Activated T-helper 2 cell treated with anti-CD3 and anti-CD28 coated beads, Interferon-gamma antibody, Interleukin-2, Interleukin-4, amounts not matched to agents 10 μg/mL and 5 μg/mL and 100 μg/mL, durations not matched to agents 14 hours and 24 hours and 36 hours (primary cell): ENCODE measurements at regions not wholly inside any gene's neighbourhood (a gene's known extent, or its start where the extent isn't known, plus 50 kb on each side); places are given as distances from the start of the nearest gene placed in this dataset.
"Not testable (repeated sequence)": the region's sequence is repeated elsewhere in the genome, so short reads cannot be mapped to it uniquely, and the experiment has no call there.

Source experiments
- DNase-seq: peaks from one replicate; pipeline ENCODE4 v3.0.0; 2021; ENCODE audit warnings: low spot score
- H3K27ac Mint-ChIP-seq: one replicate; pipeline ENCODE4 v1.8.0; 2021; ENCODE audit warnings: mixed read lengths
- H3K27me3 Mint-ChIP-seq: one replicate; pipeline ENCODE4 v1.8.0; 2021; ENCODE audit warnings: low read depth, mixed read lengths
- H3K36me3 Mint-ChIP-seq: one replicate; pipeline ENCODE4 v1.8.0; 2021; ENCODE audit warnings: low read depth, mixed read lengths
- H3K4me1 Mint-ChIP-seq: one replicate; pipeline ENCODE4 v1.8.0; 2021; ENCODE audit warnings: low read depth, mixed read lengths
- H3K4me3 Mint-ChIP-seq: one replicate; pipeline ENCODE4 v1.8.0; 2021; ENCODE audit warnings: low read depth, mild to moderate bottlenecking, moderate library complexity, mixed read lengths
- H3K9me3 Mint-ChIP-seq: one replicate; pipeline ENCODE4 v1.8.0; 2021; ENCODE audit warnings: mixed read lengths
- intact Hi-C: fragments of 100-400 bp; cut with micrococcal nuclease; formaldehyde crosslinking; loops from one replicate; pipeline ENCODE4 v1.15.1; 2023

DNA sequence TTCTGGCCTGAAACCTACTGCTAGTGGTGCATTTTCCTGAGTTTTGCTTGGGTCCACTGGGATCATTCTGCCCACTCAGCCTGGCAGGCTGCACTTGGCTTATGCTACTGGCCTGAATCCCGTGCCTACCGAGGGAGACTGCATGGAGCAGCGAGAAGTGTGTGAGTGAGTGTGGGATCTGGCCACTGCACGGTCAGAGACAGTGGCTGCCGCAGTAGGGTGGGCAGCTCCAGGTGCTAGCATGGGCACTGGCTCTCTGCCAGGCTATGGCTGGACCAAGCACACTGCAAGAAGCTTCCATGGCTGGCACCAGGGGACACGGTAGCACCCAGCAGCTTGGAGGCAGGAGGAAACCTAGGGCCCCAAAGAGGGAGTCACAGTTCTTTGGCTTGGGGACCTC lies 1058.7 kb upstream of the ACO1 start:
- no peak overlapping the region for H3K4me3 Mint-ChIP-seq
- H3K27ac Mint-ChIP-seq, result no peak overlapping the region
- H3K36me3 Mint-ChIP-seq, result no peaks in the 10 kb centered on the region
- peaks cover 11% of the 10 kb centered on the region for H3K4me1 Mint-ChIP-seq
- intact Hi-C loops, result no loop called here
- no peak for DNase-seq
- no peaks in the 10 kb centered on the region for H3K9me3 Mint-ChIP-seq
- no peaks in the 10 kb centered on the region for H3K27me3 Mint-ChIP-seq

DNA sequence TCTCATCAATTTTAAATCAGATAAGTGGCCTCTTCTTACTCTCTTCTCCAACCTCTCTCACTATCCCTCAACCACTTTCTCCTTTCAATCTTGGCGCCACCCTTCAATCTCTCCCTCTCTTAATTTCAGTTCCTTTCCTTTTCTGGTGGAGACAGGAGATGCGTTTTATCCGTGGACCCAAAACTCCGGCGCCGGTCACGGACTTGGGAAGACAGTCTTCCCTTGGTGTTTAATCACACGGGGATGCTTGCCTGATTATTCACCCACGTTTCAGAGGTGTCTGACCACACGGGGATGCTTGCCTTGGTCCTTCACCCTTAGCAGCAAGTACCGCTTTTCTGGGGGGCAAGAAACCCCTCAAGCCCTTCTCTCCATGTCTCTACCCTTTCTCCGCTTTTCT lies 1057.6 kb upstream of the ACO1 start:
- DNase-seq, H3K4me3 Mint-ChIP-seq, intact Hi-C loops, H3K9me3 Mint-ChIP-seq, H3K27me3 Mint-ChIP-seq, H3K27ac Mint-ChIP-seq, H3K36me3 Mint-ChIP-seq: not testable (repeated sequence)
- H3K4me1 Mint-ChIP-seq, result peaks cover 11% of the 10 kb centered on the region

DNA sequence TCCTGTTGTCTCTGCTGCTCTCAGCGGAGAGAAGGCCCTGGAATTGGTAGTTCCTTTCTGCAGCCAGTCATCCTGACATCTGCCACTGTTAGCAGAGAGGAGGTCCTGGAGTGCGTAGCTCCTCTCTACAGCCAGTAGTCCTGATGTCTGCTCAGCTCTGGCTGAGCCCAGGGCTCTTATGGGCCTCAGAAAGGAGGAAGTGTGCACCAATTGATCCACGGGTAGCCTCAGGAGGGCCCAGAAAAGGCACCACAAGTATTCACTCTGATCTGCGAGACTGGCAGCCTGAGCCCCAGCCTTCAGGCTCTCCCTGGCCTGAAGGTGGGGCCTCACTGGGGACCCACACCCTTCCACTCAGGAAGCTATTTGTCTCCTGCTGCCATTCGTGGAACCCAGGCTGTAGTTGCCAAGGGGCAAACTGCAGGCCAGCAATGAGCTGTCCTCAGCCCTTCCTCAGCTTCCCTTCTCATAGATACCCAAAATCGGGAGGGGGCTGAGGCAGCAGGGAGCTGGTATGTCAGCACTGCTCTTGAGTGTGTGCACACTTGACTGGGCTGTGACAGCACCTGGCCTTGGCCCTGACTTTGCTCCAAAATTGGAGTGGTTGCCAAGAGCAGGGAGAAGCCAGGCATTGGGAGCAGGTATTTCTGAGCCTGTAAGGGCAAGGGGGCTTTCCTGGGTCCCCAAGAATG lies 1049.5 kb upstream of the ACO1 start:
- Mint-ChIP-seq H3K27ac (no peak overlapping the region), H3K27me3 (no peaks in the 10 kb centered on the region), H3K9me3 (no peaks in the 10 kb centered on the region), H3K36me3 (no peaks in the 10 kb centered on the region), H3K4me3 (no peak overlapping the region), H3K4me1 (peaks cover 9% of the 10 kb centered on the region)
- no peak for DNase-seq
- intact Hi-C loops, result no loop called here

DNA sequence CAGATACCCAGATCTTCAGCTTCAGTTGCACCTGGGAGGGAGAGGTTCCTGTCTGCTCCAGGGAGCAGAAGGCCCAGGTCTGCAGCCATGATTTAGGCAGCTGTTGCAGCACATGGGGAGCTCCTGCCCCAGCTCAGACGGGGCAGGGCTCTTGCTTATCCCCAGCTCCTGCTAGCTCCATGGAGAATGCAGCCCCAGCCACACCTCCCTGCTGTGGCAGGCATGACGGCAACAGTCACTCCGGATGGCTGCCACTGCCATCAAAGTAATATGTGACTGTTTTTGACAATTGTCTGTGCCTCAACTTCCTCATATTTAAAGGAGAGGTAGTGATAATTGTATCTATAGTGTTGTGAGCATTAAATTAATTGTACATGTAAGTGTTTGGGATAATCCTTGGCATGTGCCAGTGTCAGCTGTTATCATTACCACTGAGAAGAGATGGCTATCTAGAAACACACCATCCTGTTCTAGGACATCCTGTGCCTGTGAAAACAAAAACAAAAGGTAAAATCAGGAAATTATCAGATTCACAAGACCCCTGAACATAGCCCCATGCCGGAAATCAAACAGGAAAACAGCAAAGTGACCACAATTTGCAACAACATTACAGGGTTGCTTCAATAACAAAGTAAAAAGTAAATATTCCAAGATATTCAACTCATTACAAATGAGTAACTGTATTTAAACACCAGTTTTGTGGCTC lies 1048.8 kb upstream of the ACO1 start:
- Mint-ChIP-seq H3K4me3 (no peak overlapping the region), H3K36me3 (no peaks in the 10 kb centered on the region), H3K27ac (no peak overlapping the region), H3K27me3 (no peaks in the 10 kb centered on the region), H3K4me1 (peaks cover 9% of the 10 kb centered on the region), H3K9me3 (no peaks in the 10 kb centered on the region)
- no peak for DNase-seq
- intact Hi-C loops, result no loop called here

DNA sequence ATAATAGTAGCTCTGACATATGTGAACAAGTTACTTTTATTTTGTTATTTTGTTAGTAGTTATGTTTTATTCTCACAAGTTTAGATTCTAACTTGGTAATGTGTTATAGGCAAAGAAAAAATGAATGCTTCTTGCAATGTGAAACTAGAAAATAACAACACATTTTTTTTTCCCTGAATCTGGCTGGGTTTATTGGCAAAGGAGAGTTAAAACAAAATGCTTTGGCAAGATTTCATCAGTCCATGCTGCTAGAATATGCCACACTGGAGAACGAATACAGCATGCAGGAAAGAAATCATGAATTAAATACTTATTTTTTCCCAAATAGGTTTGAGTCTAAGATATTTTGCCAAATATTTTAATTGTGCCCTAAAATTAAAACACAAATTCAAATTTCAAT lies 1048.1 kb upstream of the ACO1 start:
- Mint-ChIP-seq H3K4me3 (no peak overlapping the region), H3K36me3 (no peaks in the 10 kb centered on the region), H3K27me3 (no peaks in the 10 kb centered on the region), H3K9me3 (no peaks in the 10 kb centered on the region), H3K4me1 (peaks cover 9% of the 10 kb centered on the region), H3K27ac (no peak overlapping the region)
- DNase-seq, result no peak
- intact Hi-C loops, result no loop called here

DNA sequence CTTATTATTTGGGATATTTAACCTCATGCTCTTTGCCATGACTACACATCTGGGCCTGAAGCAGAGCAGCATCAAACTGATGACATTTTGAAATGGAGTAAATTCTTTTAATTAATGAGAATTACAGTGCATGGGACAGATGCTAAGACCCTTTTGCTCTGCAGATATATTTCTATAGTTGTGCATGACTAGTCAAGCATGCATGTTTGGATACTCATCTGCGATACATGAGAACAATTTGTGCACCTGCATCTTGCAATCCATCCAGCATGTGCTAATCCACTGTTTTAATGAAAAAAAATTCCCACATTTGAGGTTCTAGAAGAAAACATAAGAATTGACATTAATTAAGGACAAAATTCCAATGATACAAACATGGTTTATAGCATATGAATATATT lies 1047.6 kb upstream of the ACO1 start:
- Mint-ChIP-seq H3K4me1 (peaks cover 9% of the 10 kb centered on the region), H3K4me3 (no peak overlapping the region), H3K9me3 (no peaks in the 10 kb centered on the region), H3K27me3 (no peaks in the 10 kb centered on the region), H3K27ac (no peak overlapping the region), H3K36me3 (no peaks in the 10 kb centered on the region)
- intact Hi-C loops, result no loop called here
- DNase-seq, result no peak

DNA sequence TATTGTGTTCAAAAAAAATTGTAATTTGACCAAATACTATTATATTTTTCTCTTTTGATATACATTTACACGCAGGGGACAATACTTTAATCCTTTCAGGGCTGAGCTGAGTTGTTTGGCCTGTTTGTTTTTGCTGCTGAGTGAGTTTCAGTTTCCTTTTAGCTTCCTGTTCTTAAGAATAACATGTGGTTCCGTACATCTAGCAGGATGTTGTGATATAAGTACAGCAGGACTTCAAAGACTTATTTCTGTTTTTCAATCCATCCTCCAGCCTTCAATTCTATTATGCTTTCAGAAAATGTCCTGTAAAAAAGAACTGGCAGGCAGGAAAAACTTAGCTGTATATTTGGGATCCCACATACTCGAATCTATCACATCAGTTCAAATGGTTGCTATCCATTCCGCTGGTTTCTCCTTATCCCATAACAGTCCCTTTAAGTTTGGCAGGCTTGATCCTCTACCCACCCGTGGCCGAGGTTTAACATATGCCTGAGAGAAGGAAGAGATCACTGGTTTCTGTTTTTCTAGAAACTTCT lies 1037.3 kb upstream of the ACO1 start:
- intact Hi-C loops, result loop anchor here (5.0 to 10.0 kb wide), 4 partner anchors 80 to 1205 kb away; partner anchors contain the start of genes SMIM27 and TOPORS
- Mint-ChIP-seq H3K27ac (peak overlapping the region; percentile 94), H3K4me1 (peaks cover 33% of the 10 kb centered on the region), H3K4me3 (peak overlapping the region; percentile 71), H3K9me3 (peaks cover 11% of the 10 kb centered on the region), H3K27me3 (no peaks in the 10 kb centered on the region), H3K36me3 (peaks cover 16% of the 10 kb centered on the region)
- DNase-seq, result no peak

DNA sequence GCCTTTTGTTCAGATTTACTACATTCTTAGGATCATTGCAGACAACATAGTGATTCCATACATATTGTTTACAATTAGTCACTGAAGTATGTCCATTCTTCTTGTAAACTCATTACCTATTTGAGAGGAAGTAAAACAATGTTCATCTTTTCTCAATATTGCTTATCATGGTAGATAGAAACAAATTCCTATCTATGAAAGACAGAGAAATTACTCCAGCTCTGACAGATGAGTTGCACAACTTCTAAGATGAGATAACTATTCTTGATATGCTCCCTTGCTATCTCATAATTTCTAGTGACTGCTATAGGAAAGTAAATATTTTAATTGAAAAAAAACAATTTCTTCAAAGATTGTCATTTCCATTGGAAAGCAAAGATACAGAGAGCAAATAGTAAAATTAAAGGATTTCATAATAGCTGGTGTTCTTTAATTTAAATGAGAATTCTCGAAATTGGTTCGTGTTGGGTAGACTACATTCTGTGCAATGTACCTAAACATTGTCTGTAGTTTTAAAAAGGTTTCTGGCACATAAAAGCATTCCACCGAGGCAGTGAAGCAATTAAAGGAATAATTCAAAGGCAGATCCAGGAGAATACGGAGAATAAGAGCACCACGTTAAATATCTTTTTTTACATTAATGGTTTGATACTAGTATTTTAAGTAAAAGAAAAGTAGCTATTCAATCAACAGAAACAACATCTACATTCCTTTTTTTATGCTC lies 1029.1 kb upstream of the ACO1 start:
- Mint-ChIP-seq H3K9me3 (no peaks in the 10 kb centered on the region), H3K27me3 (no peaks in the 10 kb centered on the region), H3K4me3 (no peak overlapping the region), H3K4me1 (peaks cover 3% of the 10 kb centered on the region), H3K27ac (no peak overlapping the region), H3K36me3 (no peaks in the 10 kb centered on the region)
- DNase-seq, result no peak
- intact Hi-C loops, result no loop called here

DNA sequence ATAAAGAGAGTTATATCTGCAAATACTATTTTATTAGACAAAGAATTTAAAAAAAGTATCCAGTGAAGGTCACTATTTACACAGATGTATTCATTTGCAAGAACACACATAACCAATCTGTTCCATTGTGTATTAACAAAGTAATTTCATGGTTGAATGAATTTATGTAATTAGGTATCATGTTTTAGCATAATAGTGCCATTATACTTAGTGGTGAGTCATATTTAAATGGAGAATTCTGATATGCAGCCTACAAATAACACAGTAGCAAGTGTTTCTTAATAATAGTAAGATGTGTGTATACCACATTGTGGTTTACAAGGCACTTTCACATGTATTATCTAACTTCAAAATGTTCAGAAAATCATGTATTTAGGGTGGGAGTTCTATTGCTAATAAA lies 1028.5 kb upstream of the ACO1 start:
- no peaks in the 10 kb centered on the region for H3K36me3 Mint-ChIP-seq
- H3K4me1 Mint-ChIP-seq, result peaks cover 3% of the 10 kb centered on the region
- H3K27ac Mint-ChIP-seq, result no peak overlapping the region
- no peaks in the 10 kb centered on the region for H3K27me3 Mint-ChIP-seq
- H3K4me3 Mint-ChIP-seq, result no peak overlapping the region
- H3K9me3 Mint-ChIP-seq, result no peaks in the 10 kb centered on the region
- DNase-seq, result no peak
- intact Hi-C loops, result no loop called here

DNA sequence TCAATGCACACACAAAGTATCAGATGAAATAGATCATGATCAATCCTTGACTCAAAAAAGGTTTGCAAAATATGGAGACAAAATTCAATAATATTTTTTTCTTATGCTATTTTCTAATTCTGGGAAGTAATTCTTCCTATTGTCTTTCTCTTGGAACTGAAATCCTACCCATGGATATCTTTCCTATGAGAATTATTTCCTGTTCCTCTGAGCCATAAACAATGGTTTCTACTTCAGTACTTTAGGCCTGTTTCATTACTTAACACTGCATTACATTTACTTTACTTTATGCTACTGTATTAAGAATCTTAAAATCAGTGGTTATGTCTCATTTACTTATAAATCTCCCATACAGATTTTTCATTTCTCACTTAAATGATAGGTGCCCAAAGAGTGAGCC lies 1025.4 kb upstream of the ACO1 start:
- H3K9me3 Mint-ChIP-seq, result no peaks in the 10 kb centered on the region
- peaks cover 3% of the 10 kb centered on the region for H3K4me1 Mint-ChIP-seq
- H3K27ac Mint-ChIP-seq, result no peak overlapping the region
- no peaks in the 10 kb centered on the region for H3K27me3 Mint-ChIP-seq
- no peak for DNase-seq
- H3K4me3 Mint-ChIP-seq, result no peak overlapping the region
- intact Hi-C loops, result no loop called here
- H3K36me3 Mint-ChIP-seq, result no peaks in the 10 kb centered on the region

DNA sequence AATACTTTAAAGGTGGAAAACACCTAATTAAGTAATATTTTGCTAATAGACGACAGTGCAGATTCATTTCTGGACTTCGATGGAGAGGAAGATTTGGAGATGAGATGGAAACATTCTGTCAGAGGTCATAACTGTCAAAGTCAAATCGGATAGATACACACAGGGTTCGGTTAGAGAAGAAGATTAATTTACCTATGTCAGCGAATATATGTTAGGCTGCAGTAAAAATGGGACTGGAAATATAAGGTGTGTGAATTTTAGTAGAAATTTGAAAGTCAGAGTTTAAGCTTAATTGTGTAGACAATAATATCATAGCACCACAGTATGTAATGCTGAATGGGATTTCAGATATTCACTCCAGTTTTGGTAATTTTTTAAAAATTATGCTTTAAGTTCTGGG lies 1020.3 kb upstream of the ACO1 start:
- Mint-ChIP-seq H3K4me3 (no peak overlapping the region), H3K27ac (no peak overlapping the region), H3K27me3 (no peaks in the 10 kb centered on the region), H3K4me1 (no peaks in the 10 kb centered on the region), H3K9me3 (no peaks in the 10 kb centered on the region), H3K36me3 (no peaks in the 10 kb centered on the region)
- DNase-seq, result no peak
- intact Hi-C loops, result no loop called here

DNA sequence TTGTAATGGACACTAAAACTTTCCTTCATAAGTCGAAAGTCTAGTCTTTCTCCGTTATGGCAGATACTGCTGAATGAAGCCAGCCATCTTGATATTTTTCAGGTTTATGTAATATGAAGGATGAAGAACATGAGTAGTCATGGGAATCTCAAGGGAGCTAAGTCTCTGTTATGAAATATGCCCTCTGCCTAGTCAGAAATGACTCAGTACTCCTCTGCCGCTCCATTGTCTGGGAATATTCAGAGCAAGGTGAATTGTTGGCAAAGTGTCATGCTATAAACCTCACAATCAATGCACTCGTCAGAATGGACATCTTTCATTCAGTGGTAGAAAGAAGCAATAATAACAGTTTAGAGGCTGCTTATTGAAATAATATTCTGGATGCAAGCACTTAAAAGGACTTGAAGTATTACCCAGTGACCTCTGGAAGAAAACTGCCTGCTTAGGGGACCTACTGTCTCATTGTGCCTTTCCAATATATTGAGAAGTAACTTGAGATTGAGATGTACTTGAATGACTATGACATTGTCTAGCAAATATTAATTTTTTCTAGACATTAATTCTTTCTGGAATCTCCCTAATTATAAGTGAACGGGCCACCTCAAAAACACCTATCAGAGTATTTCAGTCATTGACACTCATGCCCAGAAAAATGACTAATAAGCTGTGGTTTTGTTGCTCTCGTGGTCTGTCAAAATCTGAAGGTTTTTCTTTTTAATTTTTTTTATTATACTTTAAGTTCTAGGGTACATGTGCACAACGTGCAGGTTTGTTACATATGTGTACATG lies 1011.5 kb upstream of the ACO1 start:
- Mint-ChIP-seq H3K9me3 (peaks cover 5% of the 10 kb centered on the region), H3K27me3 (no peaks in the 10 kb centered on the region), H3K4me3 (no peak overlapping the region), H3K36me3 (no peaks in the 10 kb centered on the region), H3K4me1 (no peaks in the 10 kb centered on the region), H3K27ac (no peak overlapping the region)
- intact Hi-C loops, result no loop called here
- DNase-seq, result no peak
